Activated T-cell treated with anti-CD3 and anti-CD28 coated beads, Interleukin-2, amount 50 U/mL, for 24 hours (primary cell): ENCODE measurements at regions not wholly inside any gene's neighbourhood (a gene's known extent, or its start where the extent isn't known, plus 50 kb on each side); places are given as distances from the start of the nearest gene placed in this dataset.
"Not testable (repeated sequence)": the region's sequence is repeated elsewhere in the genome, so short reads cannot be mapped to it uniquely, and the experiment has no call there.

Source experiments
- DNase-seq: peaks from one replicate; pipeline ENCODE4 v3.0.0-alpha.2; 2020
- H3K27ac Mint-ChIP-seq: 2 replicates; pipeline ENCODE4 v1.8.0; 2020; ENCODE audit warnings: mild to moderate bottlenecking, mixed read lengths
- H3K27me3 Mint-ChIP-seq: 2 replicates; pipeline ENCODE4 v1.8.0; 2020; ENCODE audit warnings: mixed read lengths
- H3K36me3 Mint-ChIP-seq: 2 replicates; pipeline ENCODE4 v1.8.0; 2020; ENCODE audit warnings: low read depth, mixed read lengths
- H3K4me1 Mint-ChIP-seq: 2 replicates; pipeline ENCODE4 v1.8.0; 2020; ENCODE audit warnings: low read depth, mixed read lengths
- H3K4me3 Mint-ChIP-seq: 2 replicates; pipeline ENCODE4 v1.8.0; 2020; ENCODE audit warnings: mild to moderate bottlenecking, moderate library complexity, mixed read lengths
- H3K9me3 Mint-ChIP-seq: 2 replicates; pipeline ENCODE4 v1.8.0; 2020; ENCODE audit warnings: mixed read lengths

- H3K4me1 Mint-ChIP-seq = no peaks in the 10 kb centered on the region
- DNase-seq = no peak
- H3K4me3 Mint-ChIP-seq = no peak overlapping the region
- no peak overlapping the region for H3K27ac Mint-ChIP-seq
- H3K36me3 Mint-ChIP-seq = no peaks in the 10 kb centered on the region
- H3K27me3 Mint-ChIP-seq = peaks cover 11% of the 10 kb centered on the region
- peaks cover 32% of the 10 kb centered on the region for H3K9me3 Mint-ChIP-seq
Measured at GRCh38 chr4:79772510-79772909, 300.5 kb downstream of the ANTXR2 start.

GRCh38 chr4:79764120-79764519 is 308.9 kb downstream of the ANTXR2 start:
- no peak overlapping the region for H3K4me3 Mint-ChIP-seq
- peaks cover 5% of the 10 kb centered on the region for H3K9me3 Mint-ChIP-seq
- H3K27me3 Mint-ChIP-seq = peaks cover 7% of the 10 kb centered on the region
- H3K27ac Mint-ChIP-seq = no peak overlapping the region
- no peaks in the 10 kb centered on the region for H3K4me1 Mint-ChIP-seq
- no peak for DNase-seq
- H3K36me3 Mint-ChIP-seq = no peaks in the 10 kb centered on the region

- no peaks in the 10 kb centered on the region for H3K36me3 Mint-ChIP-seq
- H3K9me3 Mint-ChIP-seq = peaks cover 5% of the 10 kb centered on the region
- H3K4me1 Mint-ChIP-seq = no peaks in the 10 kb centered on the region
- no peak overlapping the region for H3K27ac Mint-ChIP-seq
- no peak overlapping the region for H3K4me3 Mint-ChIP-seq
- DNase-seq = no peak
- H3K27me3 Mint-ChIP-seq = peaks cover 7% of the 10 kb centered on the region
Measured at GRCh38 chr4:79763486-79764075, 309.4 kb downstream of the ANTXR2 start.

GRCh38 chr4:79759793-79760192 is 313.2 kb downstream of the ANTXR2 start:
- no peak overlapping the region for H3K27ac Mint-ChIP-seq
- DNase-seq = no peak
- H3K36me3 Mint-ChIP-seq = no peaks in the 10 kb centered on the region
- no peaks in the 10 kb centered on the region for H3K9me3 Mint-ChIP-seq
- H3K27me3 Mint-ChIP-seq = no peaks in the 10 kb centered on the region
- H3K4me3 Mint-ChIP-seq = no peak overlapping the region
- no peaks in the 10 kb centered on the region for H3K4me1 Mint-ChIP-seq

- no peak for DNase-seq
- peaks cover under 1% of the 10 kb centered on the region for H3K27me3 Mint-ChIP-seq
- H3K9me3 Mint-ChIP-seq = no peaks in the 10 kb centered on the region
- H3K4me3 Mint-ChIP-seq = no peak overlapping the region
- no peaks in the 10 kb centered on the region for H3K4me1 Mint-ChIP-seq
- no peaks in the 10 kb centered on the region for H3K36me3 Mint-ChIP-seq
- H3K27ac Mint-ChIP-seq = no peak overlapping the region
Measured at GRCh38 chr4:79757600-79757999, 315.4 kb downstream of the ANTXR2 start.

- Mint-ChIP-seq H3K9me3 (no peaks in the 10 kb centered on the region), H3K27ac (no peak overlapping the region), H3K4me3 (no peak overlapping the region), H3K4me1 (no peaks in the 10 kb centered on the region), H3K27me3 (peaks cover 3% of the 10 kb centered on the region), H3K36me3 (no peaks in the 10 kb centered on the region)
- no peak for DNase-seq
Measured at GRCh38 chr4:79756140-79756895, 316.7 kb downstream of the ANTXR2 start.

GRCh38 chr4:79748835-79749234 is 324.2 kb downstream of the ANTXR2 start:
- no peak overlapping the region for H3K27ac Mint-ChIP-seq
- no peak overlapping the region for H3K4me3 Mint-ChIP-seq
- H3K4me1 Mint-ChIP-seq = no peaks in the 10 kb centered on the region
- no peak for DNase-seq
- no peaks in the 10 kb centered on the region for H3K9me3 Mint-ChIP-seq
- H3K36me3 Mint-ChIP-seq = no peaks in the 10 kb centered on the region
- H3K27me3 Mint-ChIP-seq = peaks cover 10% of the 10 kb centered on the region

GRCh38 chr4:79747252-79747651 is 325.8 kb downstream of the ANTXR2 start:
- H3K4me3 Mint-ChIP-seq = no peak overlapping the region
- DNase-seq = no peak
- no peak overlapping the region for H3K27ac Mint-ChIP-seq
- H3K9me3 Mint-ChIP-seq = no peaks in the 10 kb centered on the region
- no peaks in the 10 kb centered on the region for H3K4me1 Mint-ChIP-seq
- peaks cover 7% of the 10 kb centered on the region for H3K27me3 Mint-ChIP-seq
- H3K36me3 Mint-ChIP-seq = no peaks in the 10 kb centered on the region

- no peaks in the 10 kb centered on the region for H3K4me1 Mint-ChIP-seq
Measured at GRCh38 chr4:79743014-79743413, 330.0 kb downstream of the ANTXR2 start.

GRCh38 chr4:79739912-79740311 is 331.9 kb upstream of the GK2 start:
- H3K27ac Mint-ChIP-seq = no peak overlapping the region
- DNase-seq = no peak
- H3K4me1 Mint-ChIP-seq = no peaks in the 10 kb centered on the region
- no peak overlapping the region for H3K4me3 Mint-ChIP-seq
- no peaks in the 10 kb centered on the region for H3K9me3 Mint-ChIP-seq
- no peaks in the 10 kb centered on the region for H3K27me3 Mint-ChIP-seq
- H3K36me3 Mint-ChIP-seq = no peaks in the 10 kb centered on the region

More at GRCh38 chr4:79743014-79743413, 330.0 kb downstream of the ANTXR2 start:
- no peak overlapping the region for H3K27ac Mint-ChIP-seq
- H3K9me3 Mint-ChIP-seq = no peaks in the 10 kb centered on the region
- no peak for DNase-seq
- no peaks in the 10 kb centered on the region for H3K36me3 Mint-ChIP-seq
- H3K4me3 Mint-ChIP-seq = no peak overlapping the region
- H3K27me3 Mint-ChIP-seq = peaks cover 3% of the 10 kb centered on the region

- H3K27me3 Mint-ChIP-seq = peaks cover 3% of the 10 kb centered on the region
- H3K4me3 Mint-ChIP-seq = no peak overlapping the region
- no peak overlapping the region for H3K27ac Mint-ChIP-seq
- no peaks in the 10 kb centered on the region for H3K9me3 Mint-ChIP-seq
- H3K36me3 Mint-ChIP-seq = no peaks in the 10 kb centered on the region
- no peak for DNase-seq
- no peaks in the 10 kb centered on the region for H3K4me1 Mint-ChIP-seq
Measured at GRCh38 chr4:79723507-79723906, 315.5 kb upstream of the GK2 start.

- peaks cover 16% of the 10 kb centered on the region for H3K27me3 Mint-ChIP-seq
- H3K4me1 Mint-ChIP-seq = no peaks in the 10 kb centered on the region
- no peaks in the 10 kb centered on the region for H3K36me3 Mint-ChIP-seq
- no peak overlapping the region for H3K4me3 Mint-ChIP-seq
- DNase-seq = no peak
- H3K9me3 Mint-ChIP-seq = peaks cover 8% of the 10 kb centered on the region
- no peak overlapping the region for H3K27ac Mint-ChIP-seq
Measured at GRCh38 chr4:79700356-79700755, 292.3 kb upstream of the GK2 start.

GRCh38 chr4:79697444-79697843 is 289.4 kb upstream of the GK2 start:
- peaks cover 11% of the 10 kb centered on the region for H3K27me3 Mint-ChIP-seq
- no peaks in the 10 kb centered on the region for H3K36me3 Mint-ChIP-seq
- no peaks in the 10 kb centered on the region for H3K4me1 Mint-ChIP-seq
- H3K4me3 Mint-ChIP-seq = no peak overlapping the region
- H3K9me3 Mint-ChIP-seq = peaks cover 21% of the 10 kb centered on the region
- no peak for DNase-seq
- H3K27ac Mint-ChIP-seq = no peak overlapping the region

GRCh38 chr4:79696534-79696933 is 288.5 kb upstream of the GK2 start:
- H3K4me3 Mint-ChIP-seq, H3K27ac Mint-ChIP-seq, H3K36me3 Mint-ChIP-seq, DNase-seq, H3K4me1 Mint-ChIP-seq: not testable (repeated sequence)
- peaks cover 11% of the 10 kb centered on the region for H3K27me3 Mint-ChIP-seq
- H3K9me3 Mint-ChIP-seq = peaks cover 21% of the 10 kb centered on the region

GRCh38 chr4:79695848-79696247 is 287.8 kb upstream of the GK2 start:
- Mint-ChIP-seq H3K36me3 (no peaks in the 10 kb centered on the region), H3K4me3 (no peak overlapping the region), H3K27ac (no peak overlapping the region), H3K4me1 (no peaks in the 10 kb centered on the region), H3K9me3 (peaks cover 21% of the 10 kb centered on the region), H3K27me3 (peaks cover 11% of the 10 kb centered on the region)
- DNase-seq = no peak
